Ascending aorta (tissue), 2 donors: ENCODE measurements at regions not wholly inside any gene's neighbourhood (a gene's known extent, or its start where the extent isn't known, plus 50 kb on each side); places are given as distances from the start of the nearest gene placed in this dataset.

ENCODE experiments used
- DNase-seq, 2 donors: peaks; one replicate each; pipeline ENCODE4 v3.0.0-alpha.2; 2019; ENCODE audit warnings: low spot score in 2 of 2
- H3K27ac ChIP-seq, 2 donors: fragments of 200-600 bp; sonication (generic); one replicate each; pipeline ENCODE4 v1.5.1; 2016 to 2017; ENCODE audit warnings: mild to moderate bottlenecking in 1 of 2
- H3K27me3 ChIP-seq: fragments of 200-600 bp; sonication (generic); one replicate; pipeline ENCODE4 v1.5.1; 2017
- H3K36me3 ChIP-seq, 2 donors: fragments of 200-600 bp; sonication (generic); one replicate each; pipeline ENCODE4 v1.5.1; 2016
- H3K4me1 ChIP-seq, 2 donors: fragments of 200-600 bp; sonication (generic); one replicate each; pipeline ENCODE4 v1.5.1; 2016 to 2017; ENCODE audit warnings: mild to moderate bottlenecking in 1 of 2
- H3K4me3 ChIP-seq, 2 donors: fragments of 200-600 bp; sonication (generic); one replicate each; pipeline ENCODE4 v1.5.1; 2016 to 2017; ENCODE audit warnings: mild to moderate bottlenecking in 1 of 2
- H3K9me3 ChIP-seq, 2 donors: fragments of 200-600 bp; sonication (generic); one replicate each; pipeline ENCODE4 v1.5.1; 2016
- intact Hi-C: fragments of 100-400 bp; cut with DNase I; formaldehyde crosslinking; loops from one replicate; pipeline ENCODE4 v1.15.1; 2023
- TF ChIP-seq, protein P1 (sequence below), 3 experiments: fragments of 200-600 bp in 2 of 3; fragments of 450-650 bp in 1 of 3; sonication (generic) in 2 of 3; IDR thresholded peaks; one replicate each; pipeline ENCODE4 v1.5.1; 2016 to 2019; ENCODE audit warnings: antibody characterized with exemption in 3 of 3, mild to moderate bottlenecking in 1 of 3, moderate library complexity in 1 of 3

DNA sequence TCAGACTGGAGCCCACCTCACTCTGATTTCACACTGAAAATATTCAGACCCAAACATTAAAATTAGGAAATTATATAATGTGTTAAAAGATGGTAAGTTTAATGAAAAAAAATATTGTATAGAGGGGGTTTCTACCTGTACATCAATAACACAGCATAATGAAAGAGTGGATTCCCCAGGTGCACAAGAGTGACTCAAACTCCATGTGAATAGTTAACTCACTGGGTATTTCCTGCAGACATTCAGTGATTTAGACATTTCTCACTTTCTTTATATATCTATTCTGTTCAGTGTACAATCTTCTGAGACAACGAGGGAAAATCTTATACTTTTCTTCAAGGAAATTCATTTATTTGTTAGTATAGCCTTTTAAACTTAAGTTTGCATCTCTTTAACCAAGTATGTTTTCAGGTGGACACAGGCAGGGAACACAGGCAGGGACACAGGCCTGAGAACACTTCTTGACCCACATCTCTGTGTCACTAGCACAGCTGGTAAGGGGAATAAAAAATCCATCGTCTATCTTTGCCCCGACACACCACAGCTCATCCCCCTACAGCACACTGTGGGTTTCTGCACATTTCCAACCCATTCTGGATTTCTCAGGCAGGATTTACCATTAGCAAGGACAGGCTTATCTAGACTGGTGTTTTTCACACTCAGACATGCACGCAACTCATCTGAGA, 525.5 kb upstream of the BOD1L1 start:
- TF ChIP-seq, protein P1, sequence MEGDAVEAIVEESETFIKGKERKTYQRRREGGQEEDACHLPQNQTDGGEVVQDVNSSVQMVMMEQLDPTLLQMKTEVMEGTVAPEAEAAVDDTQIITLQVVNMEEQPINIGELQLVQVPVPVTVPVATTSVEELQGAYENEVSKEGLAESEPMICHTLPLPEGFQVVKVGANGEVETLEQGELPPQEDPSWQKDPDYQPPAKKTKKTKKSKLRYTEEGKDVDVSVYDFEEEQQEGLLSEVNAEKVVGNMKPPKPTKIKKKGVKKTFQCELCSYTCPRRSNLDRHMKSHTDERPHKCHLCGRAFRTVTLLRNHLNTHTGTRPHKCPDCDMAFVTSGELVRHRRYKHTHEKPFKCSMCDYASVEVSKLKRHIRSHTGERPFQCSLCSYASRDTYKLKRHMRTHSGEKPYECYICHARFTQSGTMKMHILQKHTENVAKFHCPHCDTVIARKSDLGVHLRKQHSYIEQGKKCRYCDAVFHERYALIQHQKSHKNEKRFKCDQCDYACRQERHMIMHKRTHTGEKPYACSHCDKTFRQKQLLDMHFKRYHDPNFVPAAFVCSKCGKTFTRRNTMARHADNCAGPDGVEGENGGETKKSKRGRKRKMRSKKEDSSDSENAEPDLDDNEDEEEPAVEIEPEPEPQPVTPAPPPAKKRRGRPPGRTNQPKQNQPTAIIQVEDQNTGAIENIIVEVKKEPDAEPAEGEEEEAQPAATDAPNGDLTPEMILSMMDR (IDR thresholded peaks at IDR 0.05): no peak
- H3K36me3 ChIP-seq: no peaks in the 10 kb centered on the region
- no peaks in the 10 kb centered on the region for H3K27me3 ChIP-seq
- H3K9me3 ChIP-seq: no peaks in the 10 kb centered on the region
- no peak overlapping the region for H3K27ac ChIP-seq
- intact Hi-C loops: no loop called here
- H3K4me3 ChIP-seq: no peak overlapping the region
- H3K4me1 ChIP-seq: no peaks in the 10 kb centered on the region
- DNase-seq: no peak

DNA sequence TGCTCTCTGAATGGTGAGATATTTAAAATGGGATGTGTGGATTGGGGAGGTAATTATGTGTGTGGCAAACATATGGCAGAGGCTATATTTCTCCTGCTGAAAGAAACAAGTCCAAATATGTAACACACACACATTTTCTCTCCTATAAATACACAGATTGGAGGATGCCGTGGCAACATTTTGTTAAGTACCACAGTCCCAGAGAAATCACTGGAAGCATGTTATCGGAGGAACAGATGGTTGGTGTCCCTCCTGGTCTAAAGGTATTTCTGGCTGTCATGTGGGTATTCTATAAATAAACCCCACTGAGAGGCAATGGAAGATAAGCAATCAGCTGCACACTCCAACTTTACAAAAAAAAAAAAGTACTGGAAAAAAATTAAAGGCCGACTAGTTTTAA, 528.3 kb upstream of the BOD1L1 start:
- Histone ChIP-seq H3K27me3 (no peaks in the 10 kb centered on the region), H3K4me3 (no peak overlapping the region), H3K9me3 (no peaks in the 10 kb centered on the region), H3K4me1 (no peaks in the 10 kb centered on the region), H3K27ac (no peak overlapping the region), H3K36me3 (no peaks in the 10 kb centered on the region)
- TF ChIP-seq, protein P1 (IDR thresholded peaks at IDR 0.05): no peak
- intact Hi-C loops: no loop called here
- DNase-seq: no peak

DNA sequence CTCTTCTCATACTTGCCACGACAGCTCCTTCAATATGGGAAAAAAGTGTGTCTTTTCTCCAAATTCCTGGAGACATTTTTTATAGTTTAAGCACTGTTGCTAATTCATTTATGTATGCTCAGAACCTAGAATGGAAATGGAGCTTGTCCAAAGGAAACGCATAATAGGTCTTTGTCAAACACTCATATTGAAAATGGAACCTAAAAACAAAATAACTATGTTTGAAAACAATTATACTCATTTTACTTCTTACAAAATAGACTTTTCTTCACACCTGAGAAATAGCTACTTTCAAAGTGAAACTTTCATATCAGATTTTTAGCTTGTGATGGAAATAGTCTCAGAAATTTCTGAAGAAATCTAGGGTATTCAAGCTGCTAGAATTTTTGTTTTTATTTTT, 529.7 kb upstream of the BOD1L1 start:
- intact Hi-C loops: no loop called here
- no peaks in the 10 kb centered on the region for H3K9me3 ChIP-seq
- no peak overlapping the region for H3K4me3 ChIP-seq
- no peak for DNase-seq
- H3K27ac ChIP-seq: no peak overlapping the region
- H3K27me3 ChIP-seq: no peaks in the 10 kb centered on the region
- H3K4me1 ChIP-seq: no peaks in the 10 kb centered on the region
- TF ChIP-seq, protein P1 (IDR thresholded peaks at IDR 0.05): no peak
- no peaks in the 10 kb centered on the region for H3K36me3 ChIP-seq

DNA sequence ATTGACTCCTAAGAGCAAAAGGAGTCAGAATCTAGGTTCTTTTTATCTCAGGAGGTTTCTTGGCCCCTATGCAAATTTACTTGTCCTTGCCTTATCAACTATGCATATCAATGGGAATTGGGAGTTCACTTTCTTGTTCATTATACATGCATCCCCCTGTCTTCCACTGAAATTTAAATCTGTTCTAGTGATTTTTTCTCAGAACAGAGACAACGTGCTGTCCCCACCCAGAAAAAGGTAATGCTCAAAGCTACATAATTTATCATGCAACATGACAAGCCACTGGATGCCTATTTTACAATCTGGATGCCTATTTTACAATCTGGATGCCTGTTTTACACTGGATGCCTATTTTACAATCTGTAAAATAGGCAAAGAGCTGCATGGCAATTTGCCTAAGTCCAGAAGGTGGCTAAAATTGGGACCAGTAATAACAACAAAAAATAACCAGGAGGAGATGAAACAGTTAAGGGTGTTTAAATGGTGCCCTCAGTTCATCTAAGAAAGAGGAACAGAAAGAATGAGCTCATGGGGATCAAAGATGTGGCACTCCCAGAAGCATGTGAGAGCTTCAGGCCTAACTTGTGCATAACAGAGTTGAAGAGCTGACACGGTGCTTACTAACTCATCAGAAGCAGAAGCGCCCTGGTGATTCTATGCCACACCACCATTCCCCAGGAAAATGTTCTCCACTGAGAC, 537.8 kb upstream of the BOD1L1 start:
- H3K36me3 ChIP-seq: no peaks in the 10 kb centered on the region
- H3K27me3 ChIP-seq: no peaks in the 10 kb centered on the region
- intact Hi-C loops: no loop called here
- H3K4me1 ChIP-seq: no peaks in the 10 kb centered on the region
- no peak overlapping the region for H3K4me3 ChIP-seq
- no peaks in the 10 kb centered on the region for H3K9me3 ChIP-seq
- TF ChIP-seq, protein P1 (IDR thresholded peaks at IDR 0.05): no peak
- no peak for DNase-seq
- H3K27ac ChIP-seq: no peak overlapping the region

DNA sequence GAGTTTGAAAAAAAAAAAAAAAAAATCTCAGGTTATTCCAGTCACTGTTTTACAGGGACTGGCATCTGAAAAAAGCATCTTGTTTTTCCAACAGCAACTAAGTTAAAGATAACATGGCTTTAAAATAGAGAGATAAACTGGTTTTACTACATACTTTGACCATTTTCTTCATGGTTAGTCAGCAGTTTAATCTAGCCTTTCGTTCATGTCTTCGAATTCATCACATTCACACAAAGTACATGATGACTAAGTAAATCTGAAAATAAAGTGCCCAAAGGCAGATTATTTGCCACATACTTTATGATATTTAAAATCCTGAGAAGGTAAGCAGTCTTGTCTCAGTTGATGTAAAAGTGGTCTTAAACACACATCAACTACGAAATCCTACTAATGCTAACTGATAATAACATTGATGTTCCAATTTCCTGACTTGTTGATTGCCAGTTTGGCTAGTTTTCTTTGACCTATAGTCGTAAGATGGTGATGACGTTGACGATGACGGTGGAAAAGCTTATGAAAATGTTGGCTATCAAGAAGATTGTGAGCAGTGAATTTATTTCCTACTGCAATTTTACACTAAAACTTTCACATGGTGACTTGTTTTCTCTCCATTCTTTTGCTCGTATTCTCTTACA, 540.5 kb upstream of the BOD1L1 start:
- Histone ChIP-seq H3K4me3 (no peak overlapping the region), H3K27ac (no peak overlapping the region), H3K27me3 (no peaks in the 10 kb centered on the region), H3K4me1 (no peaks in the 10 kb centered on the region), H3K36me3 (no peaks in the 10 kb centered on the region), H3K9me3 (no peaks in the 10 kb centered on the region)
- intact Hi-C loops: no loop called here
- TF ChIP-seq, protein P1 (IDR thresholded peaks at IDR 0.05): no peak
- DNase-seq: no peak
